ENCODE measurements at regions not wholly inside any gene's neighbourhood (a gene's known extent, or its start where the extent isn't known, plus 50 kb on each side); places are given as distances from the start of the nearest gene placed in this dataset.

DNA sequence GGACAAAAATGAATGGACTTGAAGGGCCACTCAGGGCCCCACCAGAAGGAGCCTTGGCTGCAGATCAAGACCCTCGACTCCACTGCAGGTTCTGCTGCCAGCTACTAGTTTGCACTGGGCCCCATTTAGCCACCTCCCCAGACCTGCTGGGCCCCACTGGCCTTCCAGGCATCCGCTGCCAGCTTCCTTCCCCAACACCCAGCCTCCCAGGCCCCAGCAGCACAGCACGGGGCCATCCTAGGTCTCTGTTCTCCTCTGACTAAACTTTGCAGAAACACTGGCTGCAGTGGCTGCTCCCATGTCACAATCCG lies 277.4 kb upstream of the KLF14 start:
- DNase-seq (ENCODE audit: insufficient read length, low spot score), result no peak
- no peak for TF ChIP-seq PAX5 (IDR thresholded peaks at IDR 0.05; ENCODE audit: insufficient read depth, low read length, severe bottlenecking)
- no peak for TF ChIP-seq SPI1 (IDR thresholded peaks at IDR 0.05; ENCODE audit: low read depth, low read length)
- no peak for TF ChIP-seq TAF1 (IDR thresholded peaks at IDR 0.05; ENCODE audit: low read depth, low read length)
- TF ChIP-seq POLR2A (IDR thresholded peaks at IDR 0.05; ENCODE audit: low read depth, low read length), result no peak
- no peak for TF ChIP-seq POLR2AphosphoS5 (IDR thresholded peaks at IDR 0.05; ENCODE audit: low read depth, low read length)
- TF ChIP-seq POU2F2 (IDR thresholded peaks at IDR 0.05; ENCODE audit: low read depth, low read length), result no peak
- no peak for FAIRE-seq

DNA sequence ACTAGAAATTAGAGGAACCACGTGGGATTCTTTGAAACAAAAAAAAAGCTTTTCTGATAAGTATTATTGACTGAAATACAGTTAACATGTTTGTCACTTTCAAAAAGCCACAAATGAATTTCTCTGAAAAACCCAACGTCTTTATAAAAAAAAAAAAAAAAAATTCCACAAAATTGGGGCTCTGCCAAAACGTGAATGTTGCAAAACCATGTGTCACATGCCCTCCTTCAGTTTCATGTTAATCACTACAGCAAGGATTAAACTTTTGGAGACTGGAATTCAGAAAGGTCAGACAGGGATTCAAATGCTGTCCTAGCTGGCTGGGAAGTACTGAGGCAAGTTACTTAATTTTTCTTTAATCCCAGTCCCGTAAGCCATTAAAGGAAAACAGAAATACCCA lies 278.0 kb upstream of the KLF14 start:
- FAIRE-seq (no peak), DNase-seq (ENCODE audit: insufficient read length, low spot score) (no peak)
- no peak for TF ChIP-seq PAX5 (IDR thresholded peaks at IDR 0.05; ENCODE audit: insufficient read depth, low read length, severe bottlenecking)
- TF ChIP-seq POU2F2 (IDR thresholded peaks at IDR 0.05; ENCODE audit: low read depth, low read length), result no peak
- no peak for TF ChIP-seq SPI1 (IDR thresholded peaks at IDR 0.05; ENCODE audit: low read depth, low read length)
- no peak for TF ChIP-seq POLR2AphosphoS5 (IDR thresholded peaks at IDR 0.05; ENCODE audit: low read depth, low read length)
- TF ChIP-seq TAF1 (IDR thresholded peaks at IDR 0.05; ENCODE audit: low read depth, low read length), result no peak
- TF ChIP-seq POLR2A (IDR thresholded peaks at IDR 0.05; ENCODE audit: low read depth, low read length), result no peak

DNA sequence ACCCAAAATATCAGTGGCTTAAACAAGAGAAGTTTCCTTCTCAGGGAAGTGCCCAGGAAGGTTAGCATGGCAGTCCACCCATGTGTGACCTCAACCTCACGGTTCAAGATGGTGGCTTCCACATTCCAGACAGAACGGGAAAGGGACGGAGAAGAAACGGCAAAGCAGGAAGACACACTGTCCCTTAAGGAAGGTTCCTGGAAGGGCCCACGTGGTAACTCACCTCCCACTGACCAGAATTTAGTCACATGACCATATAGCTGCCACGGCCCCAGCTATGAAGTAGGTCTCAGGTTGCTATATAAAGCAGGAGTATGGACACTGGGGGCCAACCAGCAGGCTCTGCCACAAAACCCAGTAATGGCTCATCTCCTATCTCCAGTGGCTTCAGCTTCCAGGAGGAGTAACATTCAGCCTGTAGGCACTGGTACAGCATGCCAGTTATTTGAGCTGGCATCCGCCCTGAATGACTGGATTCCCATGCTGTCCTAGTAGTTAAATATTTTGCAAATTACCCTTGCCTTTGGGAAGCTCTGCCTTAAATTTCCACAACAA lies 278.5 kb upstream of the KLF14 start:
- peak; percentile 85 for FAIRE-seq
- DNase-seq (ENCODE audit: insufficient read length, low spot score), result no peak
- TF ChIP-seq POLR2A (IDR thresholded peaks at IDR 0.05; ENCODE audit: low read depth, low read length) (no peak), SPI1 (IDR thresholded peaks at IDR 0.05; ENCODE audit: low read depth, low read length) (no peak), POU2F2 (IDR thresholded peaks at IDR 0.05; ENCODE audit: low read depth, low read length) (no peak), PAX5 (IDR thresholded peaks at IDR 0.05; ENCODE audit: insufficient read depth, low read length, severe bottlenecking) (no peak), TAF1 (IDR thresholded peaks at IDR 0.05; ENCODE audit: low read depth, low read length) (no peak), POLR2AphosphoS5 (IDR thresholded peaks at IDR 0.05; ENCODE audit: low read depth, low read length) (0 out of 2 replicates have a peak, but pooled peaks have one; percentile 44)

DNA sequence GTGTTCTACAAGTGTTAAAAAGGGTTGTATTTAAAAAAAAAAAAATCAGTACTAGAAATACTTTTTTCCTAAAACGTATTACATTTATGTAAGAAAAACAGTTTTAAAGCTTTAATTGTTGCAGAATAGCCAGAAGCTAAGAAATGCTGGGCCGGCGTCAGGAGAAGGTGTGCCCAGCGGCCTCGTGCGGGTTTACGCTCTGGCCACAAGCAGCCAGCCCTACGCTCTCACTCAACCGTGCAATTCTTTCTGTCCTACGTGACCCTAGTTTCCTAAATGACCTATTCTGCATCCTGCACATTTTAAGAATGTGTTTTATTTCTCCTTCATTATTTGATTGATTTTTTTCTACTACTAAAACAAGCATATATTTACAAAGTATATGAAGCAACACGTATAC lies 279.7 kb upstream of the KLF14 start:
- FAIRE-seq (no peak), DNase-seq (ENCODE audit: insufficient read length, low spot score) (no peak)
- TF ChIP-seq POLR2AphosphoS5 (IDR thresholded peaks at IDR 0.05; ENCODE audit: low read depth, low read length), result no peak
- no peak for TF ChIP-seq TAF1 (IDR thresholded peaks at IDR 0.05; ENCODE audit: low read depth, low read length)

DNA sequence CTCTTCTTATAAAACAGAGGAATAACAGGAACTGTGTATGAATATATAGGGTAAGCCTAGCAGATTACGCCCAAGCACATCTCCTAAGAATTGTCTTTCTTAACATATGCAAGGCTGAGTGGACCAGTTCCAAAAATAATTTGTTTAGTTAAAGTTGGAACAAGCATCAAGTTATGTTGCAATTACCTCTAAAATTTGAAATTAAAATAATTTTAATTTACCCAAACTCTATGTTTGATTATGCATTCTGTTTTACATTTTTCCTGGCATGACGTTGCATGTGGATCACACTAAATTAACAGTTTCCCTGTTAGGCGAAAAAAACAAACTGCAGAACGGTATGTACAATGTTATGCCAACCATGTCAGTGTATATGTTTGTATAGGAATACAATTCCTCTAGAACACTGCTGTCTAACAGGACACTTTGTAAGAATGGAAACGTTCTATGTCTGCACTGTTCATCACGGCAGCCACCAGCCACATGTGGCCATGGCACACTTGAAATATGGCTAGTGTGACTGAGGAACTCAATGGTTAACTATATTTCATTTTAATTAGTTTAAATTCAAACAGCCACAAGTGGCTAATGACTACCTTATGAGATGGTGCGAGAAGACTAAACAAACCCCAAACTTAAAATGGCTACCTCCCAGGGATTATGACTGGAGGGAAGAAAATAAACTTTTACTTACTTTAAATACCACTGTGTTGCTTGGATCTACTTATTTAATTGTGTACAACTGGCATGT lies 281.1 kb upstream of the KLF14 start:
- TF ChIP-seq PAX5 (IDR thresholded peaks at IDR 0.05; ENCODE audit: insufficient read depth, low read length, severe bottlenecking), result no peak
- no peak for TF ChIP-seq POLR2AphosphoS5 (IDR thresholded peaks at IDR 0.05; ENCODE audit: low read depth, low read length)
- no peak for TF ChIP-seq TAF1 (IDR thresholded peaks at IDR 0.05; ENCODE audit: low read depth, low read length)
- no peak for TF ChIP-seq POU2F2 (IDR thresholded peaks at IDR 0.05; ENCODE audit: low read depth, low read length)
- TF ChIP-seq SPI1 (IDR thresholded peaks at IDR 0.05; ENCODE audit: low read depth, low read length), result no peak
- no peak for TF ChIP-seq POLR2A (IDR thresholded peaks at IDR 0.05; ENCODE audit: low read depth, low read length)
- FAIRE-seq, result no peak
- DNase-seq (ENCODE audit: insufficient read length, low spot score), result no peak

DNA sequence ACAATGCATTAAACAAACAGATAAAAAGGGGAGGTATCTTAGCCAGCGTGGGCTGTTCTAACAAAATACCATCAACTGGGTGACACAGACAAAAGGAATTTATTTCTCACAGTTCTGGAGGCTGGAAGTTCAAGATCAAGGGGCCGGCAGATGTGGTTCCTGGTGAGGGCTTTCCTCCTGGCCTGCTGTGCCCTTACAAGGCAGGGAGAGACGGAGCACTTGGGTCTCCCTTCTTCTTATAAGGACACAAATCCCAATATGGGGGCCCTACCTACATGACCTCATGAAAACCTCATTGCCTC lies 281.6 kb upstream of the KLF14 start:
- TF ChIP-seq TAF1 (IDR thresholded peaks at IDR 0.05; ENCODE audit: low read depth, low read length) (no peak), POU2F2 (IDR thresholded peaks at IDR 0.05; ENCODE audit: low read depth, low read length) (no peak), PAX5 (IDR thresholded peaks at IDR 0.05; ENCODE audit: insufficient read depth, low read length, severe bottlenecking) (no peak), SPI1 (IDR thresholded peaks at IDR 0.05; ENCODE audit: low read depth, low read length) (no peak)
- FAIRE-seq, result no peak
- no peak for DNase-seq (ENCODE audit: insufficient read length, low spot score)

DNA sequence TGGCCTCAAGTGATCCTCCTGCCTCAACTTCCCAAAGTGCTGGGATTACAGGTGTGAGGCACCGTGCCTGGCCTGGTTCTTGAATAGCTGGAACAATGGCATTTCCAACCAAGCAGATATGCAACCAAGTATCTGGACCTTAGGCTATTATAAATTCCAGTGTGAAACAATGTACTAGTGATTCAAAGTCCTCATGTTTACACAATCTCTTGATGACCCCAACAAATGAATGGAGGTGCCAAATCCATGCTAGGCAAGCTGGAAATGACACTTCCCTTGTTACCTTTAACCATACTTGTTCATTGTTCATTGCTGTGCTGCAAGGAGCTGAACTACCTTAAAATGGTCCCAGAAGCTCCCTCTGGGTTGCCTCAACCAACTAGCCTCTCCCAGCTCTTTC lies 282.2 kb upstream of the KLF14 start:
- no peak for FAIRE-seq
- no peak for TF ChIP-seq PAX5 (IDR thresholded peaks at IDR 0.05; ENCODE audit: insufficient read depth, low read length, severe bottlenecking)
- no peak for TF ChIP-seq POU2F2 (IDR thresholded peaks at IDR 0.05; ENCODE audit: low read depth, low read length)
- TF ChIP-seq TAF1 (IDR thresholded peaks at IDR 0.05; ENCODE audit: low read depth, low read length), result no peak
- no peak for TF ChIP-seq SPI1 (IDR thresholded peaks at IDR 0.05; ENCODE audit: low read depth, low read length)
- TF ChIP-seq POLR2A (IDR thresholded peaks at IDR 0.05; ENCODE audit: low read depth, low read length), result no peak
- TF ChIP-seq POLR2AphosphoS5 (IDR thresholded peaks at IDR 0.05; ENCODE audit: low read depth, low read length), result no peak
- DNase-seq (ENCODE audit: insufficient read length, low spot score), result no peak

DNA sequence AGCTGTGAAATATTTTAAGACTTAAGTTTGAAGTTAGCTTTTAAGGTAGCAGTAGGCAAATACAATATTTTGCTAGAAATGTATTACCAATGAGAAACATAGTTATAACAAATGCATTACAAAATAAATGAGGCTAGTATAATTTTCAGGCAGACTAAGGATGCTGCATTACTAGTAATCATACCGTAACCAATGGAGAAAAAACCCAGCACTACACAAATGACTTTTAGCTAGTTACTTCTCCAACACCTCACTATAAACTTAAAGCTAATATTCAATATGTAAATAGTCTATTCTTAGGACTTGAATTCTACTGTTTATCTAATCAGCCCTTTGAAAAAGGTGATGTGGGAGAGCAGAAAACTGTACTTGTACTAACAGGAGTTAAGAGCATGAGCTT lies 285.3 kb upstream of the KLF14 start:
- DNase-seq (ENCODE audit: insufficient read length, low spot score), result no peak
- TF ChIP-seq TAF1 (IDR thresholded peaks at IDR 0.05; ENCODE audit: low read depth, low read length) (no peak), POLR2AphosphoS5 (IDR thresholded peaks at IDR 0.05; ENCODE audit: low read depth, low read length) (no peak), PAX5 (IDR thresholded peaks at IDR 0.05; ENCODE audit: insufficient read depth, low read length, severe bottlenecking) (no peak), SPI1 (IDR thresholded peaks at IDR 0.05; ENCODE audit: low read depth, low read length) (no peak), POLR2A (IDR thresholded peaks at IDR 0.05; ENCODE audit: low read depth, low read length) (no peak), POU2F2 (IDR thresholded peaks at IDR 0.05; ENCODE audit: low read depth, low read length) (no peak)
- FAIRE-seq, result no peak

DNA sequence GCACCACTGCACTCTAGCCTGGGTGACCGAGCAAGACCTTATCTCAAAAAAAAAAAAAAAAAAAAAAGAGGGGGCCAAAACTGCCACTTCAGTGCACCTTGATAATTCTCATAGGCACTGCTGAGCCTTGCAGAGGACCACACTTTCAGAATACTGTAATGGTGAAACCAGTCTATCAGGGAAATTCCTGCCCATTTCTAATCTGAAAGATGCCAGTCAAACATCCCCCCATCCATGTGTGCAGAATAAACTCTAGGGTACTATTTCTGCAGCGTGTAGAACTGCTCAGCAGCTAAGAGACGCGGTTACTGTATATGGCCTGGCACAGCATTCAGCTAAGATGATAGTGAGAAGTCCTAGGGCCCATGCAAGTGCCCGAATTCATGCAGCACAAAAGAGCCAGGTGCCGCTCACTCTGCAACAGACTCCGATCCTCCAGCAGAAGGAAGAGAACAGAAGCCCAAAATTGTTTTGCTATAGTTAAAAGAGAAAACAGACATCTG lies 286.8 kb upstream of the KLF14 start:
- no peak for DNase-seq (ENCODE audit: insufficient read length, low spot score)
- no peak for FAIRE-seq
- TF ChIP-seq SPI1 (IDR thresholded peaks at IDR 0.05; ENCODE audit: low read depth, low read length) (no peak), PAX5 (IDR thresholded peaks at IDR 0.05; ENCODE audit: insufficient read depth, low read length, severe bottlenecking) (no peak), POLR2AphosphoS5 (IDR thresholded peaks at IDR 0.05; ENCODE audit: low read depth, low read length) (no peak), POLR2A (IDR thresholded peaks at IDR 0.05; ENCODE audit: low read depth, low read length) (no peak), TAF1 (IDR thresholded peaks at IDR 0.05; ENCODE audit: low read depth, low read length) (0 out of 2 replicates have a peak, but pooled peaks have one; percentile 14), POU2F2 (IDR thresholded peaks at IDR 0.05; ENCODE audit: low read depth, low read length) (0 out of 2 replicates have a peak, but pooled peaks have one; percentile 8)

DNA sequence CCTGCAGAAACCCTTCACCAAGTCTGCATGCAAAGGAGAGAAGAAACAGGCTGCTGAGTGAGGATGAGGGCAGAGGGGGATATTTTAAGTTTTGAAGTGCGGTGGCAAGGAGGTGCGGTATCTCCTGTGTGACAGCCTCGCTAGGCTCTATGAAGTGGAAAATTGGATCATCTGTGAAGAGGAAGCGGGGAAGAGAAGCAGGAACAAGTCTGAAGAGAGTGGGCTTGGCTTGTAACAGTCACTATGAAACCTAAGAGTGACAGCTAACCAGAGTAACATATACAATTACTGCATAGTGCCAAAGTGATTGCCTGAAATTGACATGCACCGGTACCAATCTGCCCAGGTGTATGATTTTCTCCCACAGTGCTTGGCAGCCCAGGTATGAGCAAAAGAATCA lies 287.5 kb upstream of the KLF14 start:
- peak; percentile 68 for FAIRE-seq
- DNase-seq (ENCODE audit: insufficient read length, low spot score), result no peak
- peak; percentile 84 for TF ChIP-seq SPI1 (IDR thresholded peaks at IDR 0.05; ENCODE audit: low read depth, low read length)
- peak; percentile 25; the same call in 1 of the 2 replicates for TF ChIP-seq POLR2AphosphoS5 (IDR thresholded peaks at IDR 0.05; ENCODE audit: low read depth, low read length)
- TF ChIP-seq POU2F2 (IDR thresholded peaks at IDR 0.05; ENCODE audit: low read depth, low read length), result 0 out of 2 replicates have a peak, but pooled peaks have one; percentile 3
- no peak for TF ChIP-seq PAX5 (IDR thresholded peaks at IDR 0.05; ENCODE audit: insufficient read depth, low read length, severe bottlenecking)
